ENCODE measurements at regions not wholly inside any gene's neighbourhood (a gene's known extent, or its start where the extent isn't known, plus 50 kb on each side); places are given as distances from the start of the nearest gene placed in this dataset.

GRCh38 chr1:29631836-29632805, 395.8 kb downstream of the PTPRU start:
- no peaks in the 10 kb centered on the region; the same call in none of the 2 replicates for H3K4me1 ChIP-seq
- no peak for DNase-seq
- TF ChIP-seq CTCF (IDR thresholded peaks at IDR 0.05; ENCODE audit: low read depth, low read length) = no peak

GRCh38 chr1:29631361-29631760, 395.0 kb downstream of the PTPRU start:
- Histone ChIP-seq H3K4me1 (no peaks in the 10 kb centered on the region; the same call in none of the 2 replicates), H3K4me3 (ENCODE audit: low read depth, low read length) (no peak overlapping the region), H3K27me3 (no peaks in the 10 kb centered on the region), H3K36me3 (no peaks in the 10 kb centered on the region), H3K9me3 (no peaks in the 10 kb centered on the region)
- TF ChIP-seq CTCF (IDR thresholded peaks at IDR 0.05; ENCODE audit: low read depth, low read length) = no peak
- DNase-seq = no peak

More at GRCh38 chr1:29631836-29632805, 395.8 kb downstream of the PTPRU start:
- H3K4me3 ChIP-seq (ENCODE audit: low read depth, low read length) = no peak overlapping the region
- H3K36me3 ChIP-seq = no peaks in the 10 kb centered on the region
- no peaks in the 10 kb centered on the region for H3K9me3 ChIP-seq
- H3K27me3 ChIP-seq = no peaks in the 10 kb centered on the region

- no peak for TF ChIP-seq CTCF (IDR thresholded peaks at IDR 0.05; ENCODE audit: low read depth, low read length)
- Histone ChIP-seq H3K27me3 (no peaks in the 10 kb centered on the region), H3K4me3 (ENCODE audit: low read depth, low read length) (no peak overlapping the region), H3K36me3 (no peaks in the 10 kb centered on the region), H3K9me3 (no peaks in the 10 kb centered on the region), H3K4me1 (no peaks in the 10 kb centered on the region; the same call in none of the 2 replicates)
- DNase-seq = no peak
These were observed 394.4 kb downstream of the PTPRU start for GRCh38 chr1:29630756-29631155.

- no peak for TF ChIP-seq CTCF (IDR thresholded peaks at IDR 0.05; ENCODE audit: low read depth, low read length)
- H3K36me3 ChIP-seq = no peaks in the 10 kb centered on the region
- DNase-seq = no peak
- H3K27me3 ChIP-seq = no peaks in the 10 kb centered on the region
- no peak overlapping the region for H3K4me3 ChIP-seq (ENCODE audit: low read depth, low read length)
- no peaks in the 10 kb centered on the region for H3K9me3 ChIP-seq
- no peaks in the 10 kb centered on the region; the same call in none of the 2 replicates for H3K4me1 ChIP-seq
These were observed 393.6 kb downstream of the PTPRU start for GRCh38 chr1:29629814-29630516.

- Histone ChIP-seq H3K4me3 (ENCODE audit: low read depth, low read length) (no peak overlapping the region), H3K36me3 (no peaks in the 10 kb centered on the region), H3K4me1 (no peaks in the 10 kb centered on the region; the same call in none of the 2 replicates), H3K9me3 (no peaks in the 10 kb centered on the region), H3K27me3 (no peaks in the 10 kb centered on the region)
- no peak for DNase-seq
- TF ChIP-seq CTCF (IDR thresholded peaks at IDR 0.05; ENCODE audit: low read depth, low read length) = no peak
These were observed 393.1 kb downstream of the PTPRU start for GRCh38 chr1:29629401-29629800.
